B cell (primary cell): ENCODE measurements at regions not wholly inside any gene's neighbourhood (a gene's known extent, or its start where the extent isn't known, plus 50 kb on each side); places are given as distances from the start of the nearest gene placed in this dataset.

ENCODE experiments used
- ATAC-seq: fragments of 200-7000 bp; cut with Tn5 transposase; one replicate; pipeline ENCODE4 v1.10.0; 2021; ENCODE audit warnings: low read depth, mild to moderate bottlenecking, moderate number of reproducible peaks, moderate library complexity
- CTCF ChIA-PET: fragments of 350-600 bp; sonication (Branson Sonifier 250); formaldehyde crosslinking; loops from one replicate; lab custom pipeline; 2021; ENCODE audit warnings: antibody characterized with exemption, inconsistent platforms; lab: Charles Lee
- POLR2A ChIA-PET: fragments of 350-600 bp; sonication (Branson Sonifier 250); formaldehyde crosslinking; loops from one replicate; lab custom pipeline; 2021; ENCODE audit warnings: antibody characterized with exemption; lab: Charles Lee
- DNase-seq: peaks from one replicate; pipeline ENCODE4 v3.0.0; 2013
- H2AFZ ChIP-seq: 2 replicates; pipeline ENCODE4 v1.6.1; 2012; ENCODE audit warnings: mild to moderate bottlenecking, low read depth, low read length; ENCODE audit not compliant: insufficient read depth, poor library complexity, severe bottlenecking
- H3K27ac ChIP-seq, 2 donors: 1 replicate in 1 of 2; 2 replicates in 1 of 2; pipeline ENCODE4 v1.5.1; 2012 to 2013; ENCODE audit warnings: low read length in 2 of 2, mild to moderate bottlenecking in 2 of 2, moderate library complexity in 1 of 2
- H3K27me3 ChIP-seq, 4 experiments: fragments of 200-600 bp in 1 of 4; sonication (generic) in 1 of 4; replicated peaks in 1 of 4; 1 replicate in 2 of 4; 2 replicates in 2 of 4; pipeline versions ENCODE4 v1.6.1 to v1.7.0; 2013 to 2016; ENCODE audit warnings: low read length in 3 of 4, mild to moderate bottlenecking in 2 of 4, mixed read lengths in 1 of 4, moderate library complexity in 1 of 4; ENCODE audit not compliant: insufficient read depth in 4 of 4, control insufficient read depth in 3 of 4; ENCODE audit errors: control extremely low read depth in 1 of 4
- H3K36me3 ChIP-seq, 2 experiments: replicated peaks in 1 of 2; 1 replicate in 1 of 2; 2 replicates in 1 of 2; pipeline versions ENCODE4 v1.6.1 to v1.7.1; 2013; ENCODE audit warnings: low read length in 1 of 2; ENCODE audit not compliant: insufficient read depth in 2 of 2, control insufficient read depth in 1 of 2; ENCODE audit errors: control extremely low read depth in 1 of 2, extremely low read depth in 1 of 2
- H3K4me1 ChIP-seq, 2 donors: fragments of 200-600 bp in 1 of 2; sonication (generic) in 1 of 2; 1 replicate in 1 of 2; 2 replicates in 1 of 2; pipeline versions ENCODE4 v1.5.1 to v1.6.1; 2013 to 2017; ENCODE audit warnings: low read length in 2 of 2; ENCODE audit not compliant: control insufficient read depth in 2 of 2, insufficient read depth in 2 of 2
- H3K4me2 ChIP-seq: replicated peaks from 2 replicates; pipeline ENCODE3; 2012; ENCODE audit warnings: mild to moderate bottlenecking, low read depth, low read length; ENCODE audit not compliant: poor library complexity, severe bottlenecking
- H3K4me3 ChIP-seq, 5 experiments: fragments of 200-600 bp in 1 of 5; sonication (generic) in 1 of 5; 1 replicate in 3 of 5; 2 replicates in 2 of 5; pipeline versions ENCODE4 v1.5.1 to v1.7.0; 2011 to 2016; ENCODE audit warnings: low read length in 4 of 5, mild to moderate bottlenecking in 4 of 5, low read depth in 2 of 5, control low read depth in 1 of 5, moderate library complexity in 1 of 5; ENCODE audit not compliant: insufficient read depth in 1 of 5; ENCODE audit errors: control extremely low read depth in 1 of 5, extremely low read depth in 1 of 5
- H3K79me2 ChIP-seq: fragments of 200-600 bp; sonication (generic); one replicate; pipeline ENCODE4 v1.6.0; 2016; ENCODE audit warnings: low read length; ENCODE audit not compliant: control insufficient read depth, insufficient read depth
- H3K9ac ChIP-seq: fragments of 200-600 bp; sonication (generic); 2 replicates; pipeline ENCODE4 v1.6.1; 2017; ENCODE audit warnings: mild to moderate bottlenecking, low read length, moderate library complexity
- H3K9me3 ChIP-seq, 3 donors: one replicate each; pipeline versions ENCODE4 v1.6.1 to v1.7.1; 2013; ENCODE audit warnings: low read length in 2 of 3; ENCODE audit not compliant: control insufficient read depth in 2 of 3, insufficient read depth in 1 of 3; ENCODE audit errors: control extremely low read depth in 1 of 3
- H4K20me1 ChIP-seq: 2 replicates; pipeline ENCODE4 v1.6.0; 2012; ENCODE audit warnings: mild to moderate bottlenecking, low read length; ENCODE audit not compliant: insufficient read depth, control insufficient read depth, poor library complexity, severe bottlenecking
- H3K27ac Mint-ChIP-seq: one replicate; pipeline ENCODE4 v1.8.0; 2021; ENCODE audit warnings: mixed read lengths
- H3K27me3 Mint-ChIP-seq: one replicate; pipeline ENCODE4 v1.8.0; 2021; ENCODE audit warnings: mixed read lengths
- H3K4me1 Mint-ChIP-seq: one replicate; pipeline ENCODE4 v1.8.0; 2021; ENCODE audit warnings: mixed read lengths
- H3K4me3 Mint-ChIP-seq: one replicate; pipeline ENCODE4 v1.8.0; 2021; ENCODE audit warnings: mixed read lengths
- H3K9me3 Mint-ChIP-seq: one replicate; pipeline ENCODE4 v1.8.0; 2022; ENCODE audit warnings: mixed read lengths; ENCODE audit not compliant: insufficient read depth
- CTCF ChIP-seq: fragments of 200-600 bp; IDR thresholded peaks from one replicate; pipeline ENCODE4 v1.8.0; 2022; ENCODE audit warnings: antibody characterized with exemption, mild to moderate bottlenecking
- EZH2 ChIP-seq: IDR thresholded peaks from 2 replicates; pipeline ENCODE4 v1.6.1; 2012; ENCODE audit warnings: borderline replicate concordance, low read depth, mild to moderate bottlenecking, moderate library complexity, low read length; ENCODE audit not compliant: insufficient read depth, poor library complexity, severe bottlenecking
- WGBS: methylation state at CpG from one replicate; pipeline ENCODE4 v1.1.5; 2013; ENCODE audit warnings: missing lambda C conversion rate; ENCODE audit not compliant: insufficient coverage; 5-methylcytosine and 5-hydroxymethylcytosine counted together
- intact Hi-C: fragments of 100-400 bp; cut with micrococcal nuclease; formaldehyde crosslinking; loops from one replicate; pipeline ENCODE4 v1.10.0; 2022

GRCh38 chr5:144771802-144772201 lies 601.1 kb downstream of the KCTD16 start:
- Histone ChIP-seq H3K27me3 (no peaks in the 10 kb centered on the region), H3K4me2 (no peak overlapping the region), H4K20me1 (no peaks in the 10 kb centered on the region), H3K27ac (no peak overlapping the region), H3K79me2 (no peaks in the 10 kb centered on the region), H3K9me3 (no peaks in the 10 kb centered on the region), H2AFZ (no peak overlapping the region), H3K4me3 (no peak overlapping the region), H3K9ac (no peak overlapping the region), H3K4me1 (no peaks in the 10 kb centered on the region), H3K36me3 (no peaks in the 10 kb centered on the region)
- no peak for TF ChIP-seq CTCF
- no peak for TF ChIP-seq EZH2
- ChIA-PET CTCF (interaction anchor here (0.6 kb wide), 1 partner anchor 349 kb away, joined by 3 read pairs; no protein-coding TSS in a partner anchor), POLR2A (no interaction called here)
- Mint-ChIP-seq H3K27ac (no peak overlapping the region), H3K4me1 (no peaks in the 10 kb centered on the region), H3K4me3 (no peak overlapping the region), H3K9me3 (no peaks in the 10 kb centered on the region), H3K27me3 (no peaks in the 10 kb centered on the region)
- intact Hi-C loops = no loop called here
- no peak for DNase-seq
- WGBS = no CpG with 5 or more reads among the region's 2 CpGs
- no peak for ATAC-seq

- no peaks in the 10 kb centered on the region for H4K20me1 ChIP-seq
- TF ChIP-seq EZH2 (no peak), CTCF (no peak)
- no peak overlapping the region for H2AFZ ChIP-seq
- ChIA-PET POLR2A (no interaction called here), CTCF (no interaction called here)
- ATAC-seq = no peak
- H3K9me3 ChIP-seq = peaks cover 0 to 7% (median 0%) of the 10 kb centered on the region in 3 donors
- no peaks in the 10 kb centered on the region for H3K36me3 ChIP-seq
- no peaks in the 10 kb centered on the region for H3K4me1 ChIP-seq
- Mint-ChIP-seq H3K4me3 (no peak overlapping the region), H3K27me3 (no peaks in the 10 kb centered on the region), H3K9me3 (no peaks in the 10 kb centered on the region), H3K27ac (no peak overlapping the region), H3K4me1 (no peaks in the 10 kb centered on the region)
- H3K9ac ChIP-seq = no peak overlapping the region
- 40% methylated on average over 1 of the region's 1 CpG for WGBS
- H3K79me2 ChIP-seq = no peaks in the 10 kb centered on the region
- intact Hi-C loops = no loop called here
- DNase-seq = no peak
- H3K4me3 ChIP-seq = no peak overlapping the region
- H3K4me2 ChIP-seq = no peak overlapping the region
- H3K27ac ChIP-seq = no peak overlapping the region
- H3K27me3 ChIP-seq = peaks cover 0 to 4% (median 0%) of the 10 kb centered on the region in 4 experiments
These were observed 571.7 kb downstream of the KCTD16 start for GRCh38 chr5:144742361-144742760.
